ENCODE measurements at regions not wholly inside any gene's neighbourhood (a gene's known extent, or its start where the extent isn't known, plus 50 kb on each side); places are given as distances from the start of the nearest gene placed in this dataset.

GRCh38 chr11:109734566-109734965, 312.6 kb downstream of the C11orf87 start:
- Mint-ChIP-seq H3K36me3 (ENCODE audit: low read depth, unreplicated experiment) (no peaks in the 10 kb centered on the region), H3K27ac (ENCODE audit: unreplicated experiment) (no peak overlapping the region), H3K4me1 (ENCODE audit: unreplicated experiment) (peaks cover 8% of the 10 kb centered on the region), H3K4me3 (ENCODE audit: unreplicated experiment) (no peak overlapping the region), H3K27me3 (ENCODE audit: unreplicated experiment) (no peaks in the 10 kb centered on the region), H3K9me3 (ENCODE audit: unreplicated experiment) (no peaks in the 10 kb centered on the region)
- no peak for TF ChIP-seq CTCF (IDR thresholded peaks at IDR 0.05; ENCODE audit: unreplicated experiment)
- no peak for DNase-seq (ENCODE audit: low spot score)

GRCh38 chr11:109735128-109735527, 313.1 kb downstream of the C11orf87 start:
- no peak for DNase-seq (ENCODE audit: low spot score)
- peaks cover 8% of the 10 kb centered on the region for H3K4me1 Mint-ChIP-seq (ENCODE audit: unreplicated experiment)
- H3K4me3 Mint-ChIP-seq (ENCODE audit: unreplicated experiment), result no peak overlapping the region
- H3K27ac Mint-ChIP-seq (ENCODE audit: unreplicated experiment), result no peak overlapping the region
- H3K27me3 Mint-ChIP-seq (ENCODE audit: unreplicated experiment), result no peaks in the 10 kb centered on the region
- no peaks in the 10 kb centered on the region for H3K9me3 Mint-ChIP-seq (ENCODE audit: unreplicated experiment)
- TF ChIP-seq CTCF (IDR thresholded peaks at IDR 0.05; ENCODE audit: unreplicated experiment), result no peak
- H3K36me3 Mint-ChIP-seq (ENCODE audit: low read depth, unreplicated experiment), result no peaks in the 10 kb centered on the region

GRCh38 chr11:109739379-109739778, 317.4 kb downstream of the C11orf87 start:
- Mint-ChIP-seq H3K27ac (ENCODE audit: unreplicated experiment) (no peak overlapping the region), H3K27me3 (ENCODE audit: unreplicated experiment) (no peaks in the 10 kb centered on the region), H3K9me3 (ENCODE audit: unreplicated experiment) (no peaks in the 10 kb centered on the region), H3K4me1 (ENCODE audit: unreplicated experiment) (no peaks in the 10 kb centered on the region), H3K4me3 (ENCODE audit: unreplicated experiment) (no peak overlapping the region), H3K36me3 (ENCODE audit: low read depth, unreplicated experiment) (no peaks in the 10 kb centered on the region)
- no peak for DNase-seq (ENCODE audit: low spot score)
- no peak for TF ChIP-seq CTCF (IDR thresholded peaks at IDR 0.05; ENCODE audit: unreplicated experiment)

- no peaks in the 10 kb centered on the region for H3K36me3 Mint-ChIP-seq (ENCODE audit: low read depth, unreplicated experiment)
- H3K9me3 Mint-ChIP-seq (ENCODE audit: unreplicated experiment), result no peaks in the 10 kb centered on the region
- H3K4me1 Mint-ChIP-seq (ENCODE audit: unreplicated experiment), result peaks cover 3% of the 10 kb centered on the region
- H3K27ac Mint-ChIP-seq (ENCODE audit: unreplicated experiment), result no peak overlapping the region
- no peaks in the 10 kb centered on the region for H3K27me3 Mint-ChIP-seq (ENCODE audit: unreplicated experiment)
- DNase-seq (ENCODE audit: low spot score), result no peak
- no peak overlapping the region for H3K4me3 Mint-ChIP-seq (ENCODE audit: unreplicated experiment)
- TF ChIP-seq CTCF (IDR thresholded peaks at IDR 0.05; ENCODE audit: unreplicated experiment), result no peak
Observed at GRCh38 chr11:109745996-109746625, 324.1 kb downstream of the C11orf87 start.

- Mint-ChIP-seq H3K27ac (ENCODE audit: unreplicated experiment) (no peak overlapping the region), H3K9me3 (ENCODE audit: unreplicated experiment) (no peaks in the 10 kb centered on the region), H3K36me3 (ENCODE audit: low read depth, unreplicated experiment) (no peaks in the 10 kb centered on the region), H3K4me1 (ENCODE audit: unreplicated experiment) (peaks cover 8% of the 10 kb centered on the region), H3K27me3 (ENCODE audit: unreplicated experiment) (no peaks in the 10 kb centered on the region), H3K4me3 (ENCODE audit: unreplicated experiment) (no peak overlapping the region)
- DNase-seq (ENCODE audit: low spot score), result no peak
- no peak for TF ChIP-seq CTCF (IDR thresholded peaks at IDR 0.05; ENCODE audit: unreplicated experiment)
Observed at GRCh38 chr11:109747839-109748238, 325.8 kb downstream of the C11orf87 start.
